AG04450 (cell line): ENCODE measurements at regions not wholly inside any gene's neighbourhood (a gene's known extent, or its start where the extent isn't known, plus 50 kb on each side); places are given as distances from the start of the nearest gene placed in this dataset.
"Not testable (repeated sequence)": the region's sequence is repeated elsewhere in the genome, so short reads cannot be mapped to it uniquely, and the experiment has no call there.

Source experiments
- CTCF ChIA-PET: fragments of 300-600, 350-600 bp; formaldehyde crosslinking; extraction: SDS; loops from one replicate; lab custom pipeline; 2022; ENCODE audit warnings: antibody characterized with exemption, inconsistent platforms; lab: Charles Lee
- POLR2A ChIA-PET: fragments of 350-600 bp; formaldehyde crosslinking; extraction: SDS; loops from one replicate; lab custom pipeline; 2021; ENCODE audit warnings: antibody characterized with exemption, inconsistent platforms; lab: Yijun Ruan, JAX
- DNase-seq: peaks from one replicate; pipeline ENCODE4 v3.0.0-alpha.2; 2011; ENCODE audit warnings: low read depth, low spot score
- H3K27ac ChIP-seq: one replicate; pipeline ENCODE4 v1.5.1; 2012; ENCODE audit warnings: low read depth, low read length, control low read depth
- H3K27me3 ChIP-seq: one replicate; pipeline ENCODE4 v1.6.0; 2012; ENCODE audit warnings: low read length; ENCODE audit not compliant: control insufficient read depth, insufficient read depth
- H3K4me3 ChIP-seq: 2 replicates; pipeline ENCODE4 v1.5.1; 2011; ENCODE audit warnings: mild to moderate bottlenecking, low read depth, low read length, control low read depth
- H3K9me3 ChIP-seq: 2 replicates; pipeline ENCODE4 v1.5.1; 2012; ENCODE audit warnings: low read length; ENCODE audit not compliant: control insufficient read depth, insufficient read depth
- CTCF ChIP-seq: IDR thresholded peaks from 2 replicates; pipeline ENCODE4 v1.5.1; 2011; ENCODE audit warnings: low read depth, low read length, control low read depth, inconsistent platforms

GRCh38 chr6:11931296-11932035 lies 80.6 kb upstream of the HIVEP1 start:
- no peak for DNase-seq
- H3K9me3 ChIP-seq: peaks cover 7% of the 10 kb centered on the region; the same call in 1 of the 2 replicates
- ChIA-PET POLR2A (no interaction called here), CTCF (interaction anchor here (1.1 kb wide), 1 partner anchor 9 kb away, joined by 3 read pairs; no protein-coding TSS in a partner anchor)
- no peaks in the 10 kb centered on the region for H3K27me3 ChIP-seq
- H3K4me3 ChIP-seq: no peak overlapping the region
- H3K27ac ChIP-seq: no peak overlapping the region
- TF ChIP-seq CTCF: no peak

GRCh38 chr6:11930834-11931233 lies 81.3 kb upstream of the HIVEP1 start:
- H3K27me3 ChIP-seq, H3K4me3 ChIP-seq, DNase-seq, POLR2A ChIA-PET, H3K9me3 ChIP-seq, H3K27ac ChIP-seq: not testable (repeated sequence)
- CTCF ChIA-PET: interaction anchor here (1.1 kb wide), 2 partner anchors 9 to 672 kb away, joined by 3 to 4 read pairs; no protein-coding TSS in a partner anchor

DNA sequence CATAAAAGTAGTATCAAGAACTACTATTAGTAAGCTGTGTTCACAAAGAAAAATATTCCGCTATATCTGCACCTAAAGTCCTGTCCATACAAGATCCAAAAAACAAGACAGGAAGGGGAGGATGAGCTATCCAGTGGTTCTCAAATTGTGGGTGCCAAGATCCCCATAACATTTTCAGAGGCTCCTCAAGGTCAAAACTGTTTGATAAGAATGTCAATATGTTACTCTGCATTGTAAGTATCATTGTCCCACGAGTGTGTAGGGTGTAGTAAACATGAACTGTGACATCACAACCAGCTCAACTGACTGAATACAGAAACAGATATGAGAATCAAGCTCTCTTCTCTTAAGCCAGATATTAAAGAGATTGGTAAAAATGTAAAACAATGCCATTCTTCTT lies 81.9 kb upstream of the HIVEP1 start:
- CTCF ChIA-PET: interaction anchor here (1.1 kb wide), 1 partner anchor 673 kb away, joined by 4 read pairs; no protein-coding TSS in a partner anchor
- Histone ChIP-seq H3K4me3 (no peak overlapping the region), H3K27me3 (no peaks in the 10 kb centered on the region), H3K27ac (no peak overlapping the region), H3K9me3 (peaks cover 7% of the 10 kb centered on the region; the same call in 1 of the 2 replicates)
- TF ChIP-seq CTCF: no peak
- no peak for DNase-seq
- POLR2A ChIA-PET: no interaction called here

- ChIA-PET CTCF (no interaction called here), POLR2A (no interaction called here)
- H3K9me3 ChIP-seq: peaks cover 7% of the 10 kb centered on the region; the same call in 1 of the 2 replicates
- TF ChIP-seq CTCF: no peak
- H3K27ac ChIP-seq: no peak overlapping the region
- no peaks in the 10 kb centered on the region for H3K27me3 ChIP-seq
- no peak overlapping the region for H3K4me3 ChIP-seq
- no peak for DNase-seq
Measured at GRCh38 chr6:11929241-11929835, 82.8 kb upstream of the HIVEP1 start.

DNA sequence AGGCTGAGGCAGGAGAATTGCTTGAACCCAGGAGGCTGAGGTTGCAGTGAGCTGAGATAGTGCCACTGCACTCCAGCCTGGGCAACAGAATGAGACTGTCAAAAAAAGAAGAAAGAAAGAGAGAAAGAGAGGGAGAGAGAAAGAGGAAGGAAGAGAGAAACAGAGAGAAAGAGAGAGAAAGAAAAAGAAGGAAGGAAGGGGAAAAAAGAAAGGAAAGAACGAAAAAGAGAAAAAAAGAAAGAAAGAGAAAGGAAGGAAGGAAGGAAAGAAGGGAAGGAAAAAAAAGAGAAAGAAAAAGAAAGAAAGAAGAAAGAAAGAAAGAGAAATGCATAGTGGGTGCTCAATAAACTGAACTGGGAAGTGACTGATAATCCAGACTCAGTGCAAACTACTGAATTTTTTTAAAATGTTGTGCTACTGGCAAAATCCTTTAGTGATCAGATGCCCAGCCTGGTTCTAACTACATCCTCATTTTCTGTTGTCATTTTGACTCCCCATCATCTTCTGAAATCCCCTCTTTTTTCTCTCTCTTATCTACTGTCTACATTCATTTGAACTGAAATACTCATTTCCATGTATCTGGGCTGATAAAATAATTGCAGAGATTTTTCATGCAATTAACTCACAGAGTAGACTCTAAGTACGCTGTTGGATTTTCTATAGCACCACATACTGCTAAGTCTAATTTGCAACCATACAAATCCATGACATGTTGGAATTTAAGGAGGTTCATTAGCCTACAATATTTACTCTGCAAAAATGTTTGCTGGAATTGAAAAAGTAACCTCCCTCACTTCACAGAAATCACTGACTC lies 85.3 kb upstream of the HIVEP1 start:
- no peak for DNase-seq
- Histone ChIP-seq H3K27me3 (no peaks in the 10 kb centered on the region), H3K9me3 (no peaks in the 10 kb centered on the region), H3K4me3 (no peak overlapping the region), H3K27ac (no peak overlapping the region)
- ChIA-PET CTCF (no interaction called here), POLR2A (no interaction called here)
- no peak for TF ChIP-seq CTCF
